Psoas muscle (tissue), 7 donors: ENCODE measurements at regions not wholly inside any gene's neighbourhood (a gene's known extent, or its start where the extent isn't known, plus 50 kb on each side); places are given as distances from the start of the nearest gene placed in this dataset.

Experiments
- ATAC-seq, 4 donors: fragments of 200-7000 bp; cut with Tn5 transposase; one replicate each; pipeline ENCODE4 v1.9.1; 2020; ENCODE audit warnings: moderate library complexity in 3 of 4, mild to moderate bottlenecking in 2 of 4
- DNase-seq, 2 donors: peaks; one replicate each; pipeline ENCODE4 v3.0.0-alpha.2; 2020
- H3K27ac ChIP-seq: fragments of 200-600 bp; one replicate; pipeline ENCODE4 v1.8.0; 2022
- H3K27me3 ChIP-seq, 3 donors: fragments of 200-600 bp in 1 of 3; one replicate each; pipeline versions ENCODE4 v1.6.1 to v1.8.0; 2013 to 2022; ENCODE audit warnings: low read length in 2 of 3, mild to moderate bottlenecking in 2 of 3, moderate library complexity in 1 of 3; ENCODE audit not compliant: insufficient read depth in 3 of 3
- H3K36me3 ChIP-seq, 2 donors: fragments of 200-600 bp in 1 of 2; one replicate each; pipeline versions ENCODE4 v1.6.1 to v1.8.0; 2013 to 2022; ENCODE audit warnings: low read depth in 1 of 2, mild to moderate bottlenecking in 1 of 2, moderate library complexity in 1 of 2; ENCODE audit not compliant: insufficient read depth in 1 of 2
- H3K4me1 ChIP-seq: fragments of 200-600 bp; one replicate; pipeline ENCODE4 v1.8.0; 2022
- H3K4me3 ChIP-seq: fragments of 200-600 bp; one replicate; pipeline ENCODE4 v1.8.0; 2022; ENCODE audit warnings: mild to moderate bottlenecking
- H3K9me3 ChIP-seq: fragments of 200-600 bp; one replicate; pipeline ENCODE4 v1.8.0; 2022
- CTCF ChIP-seq: fragments of 200-600 bp; IDR thresholded peaks from one replicate; pipeline ENCODE4 v1.8.0; 2022; ENCODE audit warnings: antibody characterized with exemption
- WGBS, 3 donors: extraction: QIAGEN DNeasy Blood & Tissue Kit; methylation state at CpG; one replicate each; pipeline versions ENCODE4 v1.1.6 to v1.1.7; 2013; 5-methylcytosine and 5-hydroxymethylcytosine counted together
- intact Hi-C, 2 donors: fragments of 100-400 bp; cut with DNase I; formaldehyde crosslinking; loops; one replicate each; pipeline versions ENCODE4 v1.11.0 to v1.14.2; 2022
- donor health status: healthy with polysubstance abuse.
- donor health status: DM: no; HTN: no; CAD: no; lungs with moderate emphysema.
- donor health status: Bipolar disorder and iron deficiency.
- donor health status: healthy.
- donor health status: DM: yes; HTN: yes; CAD: no.
- donor health status: DM: no; HTN: no; CAD: no.
- donor health status: DM: yes; HTN: yes; CAD: no.

- DNase-seq (no peak), ATAC-seq (no peak)
- intact Hi-C loops = no loop called here
- Histone ChIP-seq H3K4me3 (no peak overlapping the region), H3K27me3 (no peaks in the 10 kb centered on the region), H3K9me3 (no peaks in the 10 kb centered on the region), H3K36me3 (no peaks in the 10 kb centered on the region), H3K4me1 (peaks cover 31% of the 10 kb centered on the region), H3K27ac (no peak overlapping the region)
- no peak for TF ChIP-seq CTCF
- 88 to 91% (median 90%) methylated on average over 3 of the region's 3 CpGs for WGBS, 3 donors
Observed at GRCh38 chr2:24439971-24440340, 51.1 kb upstream of the NCOA1 start.

- DNase-seq (no peak), ATAC-seq (no peak)
- no peak for TF ChIP-seq CTCF
- no peaks in the 10 kb centered on the region for H3K36me3 ChIP-seq
- H3K4me1 ChIP-seq = peaks cover 37% of the 10 kb centered on the region
- intact Hi-C loops = no loop called here
- H3K27ac ChIP-seq = no peak overlapping the region
- WGBS, 3 donors = 82 to 92% (median 89%) methylated on average over 4 of the region's 4 CpGs
- H3K27me3 ChIP-seq = no peaks in the 10 kb centered on the region
- no peak overlapping the region for H3K4me3 ChIP-seq
- no peaks in the 10 kb centered on the region for H3K9me3 ChIP-seq
Observed at GRCh38 chr2:24439280-24439970, 51.6 kb upstream of the NCOA1 start.

DNA sequence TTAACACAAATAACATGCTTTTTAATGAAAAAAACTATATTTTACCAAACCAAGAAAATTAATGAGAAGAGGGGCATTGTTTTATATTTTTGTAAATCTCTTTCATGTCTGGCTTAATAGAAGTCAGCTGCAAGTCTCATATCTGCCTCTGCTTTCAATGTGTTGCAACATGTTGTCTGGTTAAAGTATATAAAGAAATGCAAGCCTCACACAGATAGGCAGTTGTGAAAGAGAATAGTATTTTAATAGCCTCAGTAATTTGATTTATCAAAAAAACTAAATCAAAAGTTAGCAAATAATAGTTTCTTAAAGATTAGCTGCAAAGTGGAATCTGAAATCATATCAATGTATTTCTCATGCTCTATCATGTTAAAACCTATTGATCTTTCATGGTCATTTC, 52.9 kb upstream of the NCOA1 start:
- intact Hi-C loops = no loop called here
- no peaks in the 10 kb centered on the region for H3K9me3 ChIP-seq
- H3K4me3 ChIP-seq = no peak overlapping the region
- no peak overlapping the region for H3K27ac ChIP-seq
- TF ChIP-seq CTCF = no peak
- H3K27me3 ChIP-seq = no peaks in the 10 kb centered on the region
- peaks cover 50% of the 10 kb centered on the region for H3K4me1 ChIP-seq
- DNase-seq (no peak), ATAC-seq (no peak)
- no peaks in the 10 kb centered on the region for H3K36me3 ChIP-seq

- peak; percentile 78 to 86 for DNase-seq
- peak; percentile 85 to 92 (median 91) for ATAC-seq
- no peak for TF ChIP-seq CTCF
- Histone ChIP-seq H3K36me3 (no peaks in the 10 kb centered on the region), H3K9me3 (no peaks in the 10 kb centered on the region), H3K4me1 (peaks cover 60% of the 10 kb centered on the region), H3K27me3 (no peaks in the 10 kb centered on the region), H3K27ac (peak overlapping the region; percentile 87), H3K4me3 (peak overlapping the region; percentile 40)
- WGBS, 3 donors = 9 to 16% (median 10%) methylated on average over 13 of the region's 13 CpGs
- intact Hi-C loops = loop anchor here in 1 of 2 donors (2.0 kb wide), 2 partner anchors 21 to 57 kb away; no protein-coding TSS in a partner anchor
Observed at GRCh38 chr2:24435391-24436316, 55.4 kb upstream of the NCOA1 start.
